ENCODE measurements at regions not wholly inside any gene's neighbourhood (a gene's known extent, or its start where the extent isn't known, plus 50 kb on each side); places are given as distances from the start of the nearest gene placed in this dataset.

DNA sequence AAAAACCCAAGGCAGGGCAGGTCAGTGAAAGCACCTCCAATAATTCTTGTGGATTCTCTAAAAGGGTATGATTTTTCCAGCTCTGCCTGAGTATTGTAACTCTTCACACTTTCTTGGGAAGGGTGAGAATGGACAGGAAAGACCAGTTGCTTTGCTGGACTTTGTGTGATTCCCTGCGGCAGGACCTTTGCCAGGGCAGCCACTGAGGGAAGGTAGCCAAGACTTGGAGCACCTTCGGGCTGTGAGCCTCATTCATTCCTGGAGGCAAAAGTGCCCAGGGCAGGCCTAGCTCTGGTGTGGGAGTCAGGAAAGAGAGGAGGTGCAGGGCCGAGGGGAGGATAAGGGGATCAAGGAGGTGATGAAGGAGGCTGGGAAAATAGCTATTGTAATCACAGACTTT, 80.2 kb downstream of the VCPKMT start:
- H3K9me3 ChIP-seq (ENCODE audit: control insufficient read depth, low read length, poor library complexity, severe bottlenecking) = no peaks in the 10 kb centered on the region
- Mint-ChIP-seq H3K4me3 (no peak overlapping the region), H3K27me3 (no peaks in the 10 kb centered on the region), H3K36me3 (ENCODE audit: low read depth) (peaks cover 5% of the 10 kb centered on the region), H3K27ac (no peak overlapping the region), H3K4me1 (peaks cover 45% of the 10 kb centered on the region)
- ATAC-seq = no peak
- DNase-seq = no peak

DNA sequence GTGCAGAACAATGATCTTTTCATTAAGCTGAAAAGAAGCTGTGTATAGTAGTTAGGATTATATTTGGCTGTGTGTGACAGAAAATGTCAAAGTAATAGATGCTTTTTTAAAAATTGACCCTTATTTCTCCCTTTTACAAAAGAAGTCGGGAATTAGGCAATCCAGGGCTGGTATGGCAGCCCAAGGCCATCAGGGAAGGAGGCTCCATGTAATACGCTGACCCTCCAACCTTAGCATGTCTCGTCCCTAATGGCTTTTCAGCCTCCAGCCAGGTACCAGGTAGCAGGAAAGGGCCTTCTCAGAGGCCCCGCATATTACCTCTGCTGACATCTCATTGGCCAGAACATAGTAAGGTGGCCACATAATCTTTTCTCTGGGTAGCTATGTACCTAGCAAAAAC, 79.7 kb downstream of the VCPKMT start:
- ATAC-seq (no peak), DNase-seq (no peak)
- Mint-ChIP-seq H3K27me3 (no peaks in the 10 kb centered on the region), H3K36me3 (ENCODE audit: low read depth) (peaks cover 5% of the 10 kb centered on the region), H3K4me3 (no peak overlapping the region), H3K27ac (no peak overlapping the region), H3K4me1 (peaks cover 49% of the 10 kb centered on the region)
- H3K9me3 ChIP-seq (ENCODE audit: control insufficient read depth, low read length, poor library complexity, severe bottlenecking) = no peaks in the 10 kb centered on the region

DNA sequence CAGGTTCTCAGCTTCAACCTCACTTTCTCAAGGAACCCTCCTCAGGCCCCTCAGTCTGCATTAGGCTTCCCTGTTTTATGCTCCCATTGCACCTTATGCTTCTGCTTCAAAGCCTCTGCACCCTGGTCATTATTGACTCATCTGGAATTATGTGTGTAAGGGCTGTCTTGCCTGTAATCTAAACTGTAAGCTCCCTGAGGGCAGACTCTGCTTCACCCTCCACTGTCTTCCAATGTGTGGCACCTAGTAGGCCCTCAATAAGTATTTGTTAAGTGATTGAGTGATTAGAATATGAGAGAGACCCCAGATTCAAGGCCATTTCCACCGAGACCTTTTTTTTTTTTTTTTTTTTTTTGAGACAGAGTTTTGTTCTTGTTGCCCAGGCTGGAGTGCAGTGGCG, 79.1 kb downstream of the VCPKMT start:
- H3K27ac Mint-ChIP-seq = peak overlapping the region; percentile 90
- H3K27me3 Mint-ChIP-seq = no peaks in the 10 kb centered on the region
- no peak for ATAC-seq
- no peaks in the 10 kb centered on the region for H3K36me3 Mint-ChIP-seq (ENCODE audit: low read depth)
- no peak for DNase-seq
- H3K4me1 Mint-ChIP-seq = peaks cover 44% of the 10 kb centered on the region
- H3K4me3 Mint-ChIP-seq = no peak overlapping the region
- no peaks in the 10 kb centered on the region for H3K9me3 ChIP-seq (ENCODE audit: control insufficient read depth, low read length, poor library complexity, severe bottlenecking)

DNA sequence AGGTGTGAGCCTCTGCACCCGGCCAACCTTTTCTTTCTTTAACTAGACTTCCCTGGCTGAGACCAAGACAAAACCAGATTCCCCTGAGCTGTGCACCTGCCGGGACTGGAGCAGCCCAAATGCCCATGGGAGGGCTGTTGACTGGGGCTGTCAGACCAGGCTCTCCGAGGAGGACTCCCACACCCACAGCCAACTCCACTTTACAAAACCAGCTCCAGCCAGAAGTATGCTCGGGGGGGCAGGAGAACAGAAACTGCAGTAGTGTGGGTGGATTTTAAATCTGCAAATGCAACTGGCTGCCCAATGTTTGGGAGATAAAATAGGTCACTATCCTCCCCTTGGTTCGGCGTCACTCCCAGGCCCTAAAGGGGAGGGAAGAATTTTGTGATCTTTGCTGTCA, 78.5 kb downstream of the VCPKMT start:
- Mint-ChIP-seq H3K27me3 (no peaks in the 10 kb centered on the region), H3K4me1 (peaks cover 42% of the 10 kb centered on the region), H3K36me3 (ENCODE audit: low read depth) (no peaks in the 10 kb centered on the region), H3K4me3 (peak overlapping the region; percentile 67), H3K27ac (peak overlapping the region; percentile 90)
- H3K9me3 ChIP-seq (ENCODE audit: control insufficient read depth, low read length, poor library complexity, severe bottlenecking) = no peaks in the 10 kb centered on the region
- ATAC-seq = no peak
- no peak for DNase-seq

DNA sequence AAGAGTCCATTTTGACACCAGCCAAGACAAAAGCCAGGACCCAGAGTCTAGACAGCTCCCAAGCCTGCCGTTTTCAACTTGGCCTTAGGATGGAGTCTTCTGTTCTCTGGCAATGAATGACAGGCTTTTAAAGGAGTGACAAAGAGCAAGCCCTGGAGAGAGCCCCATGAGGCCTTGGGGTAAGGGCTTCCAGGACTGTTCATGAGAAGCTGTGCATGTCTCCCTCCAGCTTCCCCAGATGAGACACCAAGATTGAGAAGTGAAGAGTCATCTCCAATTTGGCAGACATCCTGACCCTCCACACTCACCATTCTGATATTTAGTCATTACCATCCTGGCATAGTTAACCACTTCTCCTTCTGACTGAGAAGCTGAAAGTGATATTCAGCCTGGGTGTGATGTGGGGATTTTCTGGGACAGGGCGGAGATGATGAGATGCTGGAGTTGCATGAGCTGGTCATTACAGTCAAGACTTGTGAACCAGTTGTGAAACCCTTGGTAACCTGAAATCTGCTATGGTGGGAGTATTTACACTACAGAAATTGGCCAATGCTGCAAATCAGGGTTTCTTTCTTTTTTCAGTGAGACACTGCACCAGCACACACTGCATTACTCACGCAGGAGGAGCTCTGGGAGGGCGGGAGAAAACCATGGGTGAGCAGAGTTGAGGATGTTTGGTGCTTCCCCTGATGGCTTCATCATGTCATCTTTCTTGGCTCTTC, 77.8 kb downstream of the VCPKMT start:
- Mint-ChIP-seq H3K27ac (peak overlapping the region; percentile 90), H3K4me3 (peak overlapping the region; percentile 86), H3K36me3 (ENCODE audit: low read depth) (no peaks in the 10 kb centered on the region), H3K4me1 (peaks cover 44% of the 10 kb centered on the region), H3K27me3 (no peaks in the 10 kb centered on the region)
- H3K9me3 ChIP-seq (ENCODE audit: control insufficient read depth, low read length, poor library complexity, severe bottlenecking) = no peaks in the 10 kb centered on the region
- peak; percentile 49 for ATAC-seq
- no peak for DNase-seq

DNA sequence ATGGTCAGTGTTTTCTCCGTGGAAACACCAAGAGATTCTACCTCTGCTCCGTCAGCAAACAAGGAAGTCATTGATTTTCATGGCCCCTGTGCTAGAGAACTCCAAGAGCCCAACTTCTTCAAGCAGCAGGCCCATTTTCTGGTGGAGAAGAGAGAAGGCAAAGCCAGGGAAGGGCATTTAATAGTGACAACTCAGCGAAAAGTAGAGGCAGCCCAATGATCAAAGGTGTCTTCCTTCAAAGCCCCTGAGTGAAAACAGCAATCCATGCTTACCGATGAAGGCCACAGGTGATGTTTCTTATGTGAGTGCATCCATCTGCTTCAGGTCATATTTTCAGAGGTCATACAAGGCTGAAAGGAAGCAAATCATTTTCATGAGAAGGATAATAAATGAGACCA, 77.3 kb downstream of the VCPKMT start:
- Mint-ChIP-seq H3K27ac (peak overlapping the region; percentile 90), H3K4me1 (peaks cover 44% of the 10 kb centered on the region), H3K4me3 (peak overlapping the region; percentile 86), H3K36me3 (ENCODE audit: low read depth) (no peaks in the 10 kb centered on the region), H3K27me3 (no peaks in the 10 kb centered on the region)
- H3K9me3 ChIP-seq (ENCODE audit: control insufficient read depth, low read length, poor library complexity, severe bottlenecking) = no peaks in the 10 kb centered on the region
- no peak for ATAC-seq
- no peak for DNase-seq

DNA sequence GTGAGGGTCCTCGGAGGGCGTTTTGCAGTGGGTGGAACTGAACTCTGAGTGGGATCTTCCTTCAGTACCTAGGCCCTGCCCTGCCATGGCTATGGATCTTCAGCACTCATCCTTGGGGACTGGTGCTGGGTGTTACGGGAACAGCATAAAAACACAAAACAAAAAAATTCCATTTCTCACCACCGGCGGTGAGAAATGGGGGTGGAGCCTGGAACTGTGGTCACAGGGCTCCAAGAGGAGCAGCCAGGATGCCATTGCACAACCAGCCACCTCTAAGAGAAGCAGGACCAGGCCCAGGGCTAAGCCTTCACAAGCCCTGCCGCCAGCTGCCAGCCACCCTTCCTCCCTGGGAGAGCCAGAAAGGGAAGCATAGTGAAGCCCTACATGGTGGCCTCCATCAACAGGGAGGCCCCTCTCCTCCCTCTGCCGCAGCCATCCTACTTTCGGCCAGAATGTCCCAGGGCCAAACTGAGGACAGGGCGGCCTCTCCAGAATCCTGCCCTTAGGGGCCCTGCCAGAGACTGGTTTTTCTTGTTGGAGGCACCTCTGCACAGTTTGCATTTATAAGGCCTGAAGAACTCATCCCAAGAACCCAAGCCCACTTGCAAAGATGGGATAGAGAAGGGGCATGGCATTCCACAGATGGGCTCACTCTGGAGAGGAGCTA, 76.5 kb downstream of the VCPKMT start:
- Mint-ChIP-seq H3K36me3 (ENCODE audit: low read depth) (no peaks in the 10 kb centered on the region), H3K27ac (peak overlapping the region; percentile 90), H3K4me3 (peak overlapping the region; percentile 86), H3K4me1 (peaks cover 49% of the 10 kb centered on the region), H3K27me3 (no peaks in the 10 kb centered on the region)
- ATAC-seq = no peak
- no peaks in the 10 kb centered on the region for H3K9me3 ChIP-seq (ENCODE audit: control insufficient read depth, low read length, poor library complexity, severe bottlenecking)
- DNase-seq = no peak

DNA sequence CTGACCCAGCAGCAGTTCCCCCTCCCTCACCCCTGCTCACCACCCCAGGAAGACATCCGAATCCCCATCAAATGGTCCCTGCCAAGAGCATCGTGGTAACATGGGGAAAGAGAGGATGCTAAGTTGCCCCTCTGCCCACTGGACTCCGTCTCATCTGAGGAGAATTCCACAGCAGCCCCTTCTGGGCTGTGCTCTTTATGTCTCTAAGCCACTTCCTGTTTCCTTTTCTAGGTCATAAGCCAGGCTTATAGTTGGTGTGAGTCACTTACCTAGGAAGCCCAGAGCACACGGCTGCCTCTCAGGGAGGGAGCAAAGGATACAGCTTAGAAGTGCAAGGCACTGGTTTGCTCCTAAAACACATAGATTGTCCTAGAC, 76.0 kb downstream of the VCPKMT start:
- peak in 1 of 3 donors; percentile 29 for DNase-seq
- H3K27ac Mint-ChIP-seq = peak overlapping the region; percentile 90
- H3K36me3 Mint-ChIP-seq (ENCODE audit: low read depth) = no peaks in the 10 kb centered on the region
- H3K4me1 Mint-ChIP-seq = peaks cover 53% of the 10 kb centered on the region
- H3K4me3 Mint-ChIP-seq = peak overlapping the region; percentile 86
- ATAC-seq = peak; percentile 79
- no peaks in the 10 kb centered on the region for H3K9me3 ChIP-seq (ENCODE audit: control insufficient read depth, low read length, poor library complexity, severe bottlenecking)
- H3K27me3 Mint-ChIP-seq = no peaks in the 10 kb centered on the region

DNA sequence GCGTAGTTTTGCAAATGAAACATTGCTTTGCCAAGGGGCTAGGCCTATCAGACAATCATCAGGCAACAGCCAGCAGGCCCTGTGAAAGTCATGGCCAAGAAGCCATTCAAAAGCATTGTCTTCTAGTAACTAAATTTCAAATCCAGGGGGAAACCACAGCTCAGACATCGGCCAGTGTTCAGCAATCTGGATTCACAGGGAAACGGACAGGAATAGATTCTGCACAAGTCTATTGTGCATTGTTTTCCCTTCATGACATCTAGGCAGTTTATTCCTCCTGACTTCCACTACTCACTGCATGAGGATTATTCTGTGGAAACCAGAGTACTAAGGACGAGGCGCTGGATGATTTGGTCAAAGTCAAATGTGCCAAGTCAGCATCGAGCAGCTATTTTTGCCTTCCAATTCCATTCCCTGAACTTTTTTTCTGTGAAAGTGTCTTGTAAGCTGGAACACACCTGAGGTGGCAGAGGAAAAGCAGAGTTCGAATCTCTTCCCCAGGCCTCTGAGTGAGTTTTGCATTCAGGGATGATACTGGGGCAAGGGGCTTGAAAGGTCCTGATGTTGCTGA, 75.4 kb downstream of the VCPKMT start:
- Mint-ChIP-seq H3K4me1 (peaks cover 59% of the 10 kb centered on the region), H3K4me3 (peak overlapping the region; percentile 86), H3K27ac (peak overlapping the region; percentile 90), H3K36me3 (ENCODE audit: low read depth) (peaks cover 2% of the 10 kb centered on the region), H3K27me3 (no peaks in the 10 kb centered on the region)
- ATAC-seq = no peak
- H3K9me3 ChIP-seq (ENCODE audit: control insufficient read depth, low read length, poor library complexity, severe bottlenecking) = no peaks in the 10 kb centered on the region
- no peak for DNase-seq

DNA sequence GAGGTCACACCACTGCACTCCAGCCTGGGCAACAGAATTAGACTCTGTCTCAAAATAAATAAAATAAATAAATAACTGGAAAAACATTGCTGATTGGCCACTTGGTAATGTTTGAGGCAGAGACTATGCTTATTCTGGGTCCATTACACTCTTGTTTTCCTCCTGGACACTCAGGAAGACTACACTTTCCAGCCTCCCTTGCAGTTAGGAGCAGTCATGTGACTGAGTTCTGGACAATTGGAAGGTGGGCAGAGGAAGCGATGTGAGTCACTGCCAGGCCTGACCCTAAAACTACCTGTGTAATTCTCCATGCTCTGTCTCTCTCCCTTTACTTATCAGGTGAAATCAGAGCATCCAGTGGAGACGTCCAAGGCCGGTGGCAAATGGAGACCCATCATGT, 74.4 kb downstream of the VCPKMT start:
- H3K4me1 Mint-ChIP-seq = peaks cover 66% of the 10 kb centered on the region
- ATAC-seq (no peak), DNase-seq (no peak)
- no peak overlapping the region for H3K4me3 Mint-ChIP-seq
- peaks cover 2% of the 10 kb centered on the region for H3K36me3 Mint-ChIP-seq (ENCODE audit: low read depth)
- H3K9me3 ChIP-seq (ENCODE audit: control insufficient read depth, low read length, poor library complexity, severe bottlenecking) = no peaks in the 10 kb centered on the region
- peak overlapping the region; percentile 90 for H3K27ac Mint-ChIP-seq
- no peaks in the 10 kb centered on the region for H3K27me3 Mint-ChIP-seq

DNA sequence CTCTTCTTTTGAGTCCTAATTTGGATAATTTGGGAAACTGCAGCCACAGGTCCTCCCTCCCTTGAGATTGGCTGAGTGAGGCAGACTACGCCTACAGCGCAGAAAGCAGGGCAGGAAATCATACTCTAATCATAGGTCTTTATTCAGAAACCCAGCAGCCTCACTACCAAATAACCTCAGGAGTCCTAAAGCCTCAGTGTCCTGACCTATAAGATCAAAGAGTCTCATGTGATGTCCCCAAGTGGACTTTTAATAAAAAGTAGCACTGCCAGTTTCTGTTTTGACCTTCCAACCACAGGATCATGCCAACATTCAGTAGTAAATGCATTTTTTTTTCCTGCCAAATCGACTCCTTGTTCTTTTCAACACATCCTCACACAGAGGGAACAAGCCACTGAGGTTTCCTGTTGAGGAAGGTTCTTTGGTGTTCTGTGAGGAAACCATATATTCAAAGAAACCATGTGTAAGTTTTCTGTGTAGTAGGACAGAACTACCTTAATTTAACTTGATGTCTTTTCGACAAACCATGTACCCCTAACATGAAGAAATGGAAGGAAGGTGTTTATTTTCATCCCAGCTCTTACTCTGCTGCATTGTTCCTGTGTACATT, 72.2 kb downstream of the VCPKMT start:
- H3K4me3 Mint-ChIP-seq = peak overlapping the region; percentile 73
- peaks cover 56% of the 10 kb centered on the region for H3K4me1 Mint-ChIP-seq
- H3K27me3 Mint-ChIP-seq = no peaks in the 10 kb centered on the region
- ATAC-seq = peak; percentile 43
- H3K9me3 ChIP-seq (ENCODE audit: control insufficient read depth, low read length, poor library complexity, severe bottlenecking) = no peaks in the 10 kb centered on the region
- DNase-seq = no peak
- peaks cover 2% of the 10 kb centered on the region for H3K36me3 Mint-ChIP-seq (ENCODE audit: low read depth)
- H3K27ac Mint-ChIP-seq = peak overlapping the region; percentile 92

DNA sequence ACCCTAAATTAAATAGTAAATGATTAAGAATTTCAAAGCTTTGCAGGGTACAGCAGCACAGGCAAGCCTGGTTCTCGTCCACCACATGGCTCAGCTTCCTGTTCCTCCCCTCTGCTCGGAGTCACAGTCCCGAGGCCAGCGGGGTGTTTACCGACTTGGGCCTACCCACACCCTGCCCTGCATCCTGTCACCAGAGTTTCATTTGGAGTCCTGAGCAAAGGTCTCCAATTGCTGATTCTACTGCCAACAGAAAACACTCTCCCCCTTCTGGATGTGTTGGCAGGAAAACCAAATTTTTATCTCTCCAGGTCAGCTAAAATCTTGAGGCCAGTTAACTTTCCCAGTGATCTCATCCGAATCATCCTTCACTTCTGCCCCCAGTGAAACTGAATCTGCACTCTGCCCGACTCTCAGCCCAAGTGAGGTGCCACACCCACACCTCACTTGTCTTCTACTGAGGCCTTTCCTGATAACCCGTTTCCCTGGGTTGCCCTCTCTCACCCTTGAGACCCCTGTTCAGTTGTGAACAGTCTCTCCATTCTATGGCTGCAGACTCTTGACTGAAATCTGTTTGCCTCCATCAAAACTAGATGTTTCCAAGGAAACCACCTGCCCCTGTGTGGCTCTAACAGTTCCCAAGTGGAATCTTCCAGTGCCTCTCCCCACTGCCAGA, 71.2 kb downstream of the VCPKMT start:
- ATAC-seq = peak; percentile 79
- no peaks in the 10 kb centered on the region for H3K27me3 Mint-ChIP-seq
- H3K4me3 Mint-ChIP-seq = peak overlapping the region; percentile 74
- peaks cover 51% of the 10 kb centered on the region for H3K4me1 Mint-ChIP-seq
- DNase-seq = peak; percentile 27 to 42 (median 37)
- peak overlapping the region; percentile 92 for H3K27ac Mint-ChIP-seq
- no peaks in the 10 kb centered on the region for H3K9me3 ChIP-seq (ENCODE audit: control insufficient read depth, low read length, poor library complexity, severe bottlenecking)
- peaks cover 2% of the 10 kb centered on the region for H3K36me3 Mint-ChIP-seq (ENCODE audit: low read depth)

DNA sequence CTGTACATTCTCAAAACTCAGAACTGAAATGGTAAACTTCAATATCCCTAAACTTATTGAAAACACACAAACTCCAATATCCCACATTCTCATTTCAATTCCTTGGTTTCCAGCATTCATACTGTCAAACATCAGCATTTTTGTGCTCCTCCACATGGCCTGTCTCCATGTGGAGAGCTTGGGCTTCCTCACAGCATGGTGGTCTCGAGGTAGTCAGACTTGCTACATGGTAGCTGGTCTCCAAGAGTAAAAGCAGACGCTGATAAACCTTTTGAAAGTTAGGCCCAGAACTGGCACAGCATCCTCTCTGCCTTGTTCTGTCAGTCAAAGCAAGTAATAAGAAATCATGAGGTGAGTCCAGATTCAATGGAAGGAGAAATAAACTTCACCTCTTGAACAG, 70.5 kb downstream of the VCPKMT start:
- H3K4me3 Mint-ChIP-seq = peak overlapping the region; percentile 74

More for the DNA sequence above, 70.5 kb downstream of the VCPKMT start:
- no peaks in the 10 kb centered on the region for H3K9me3 ChIP-seq (ENCODE audit: control insufficient read depth, low read length, poor library complexity, severe bottlenecking)
- ATAC-seq = no peak
- Mint-ChIP-seq H3K27me3 (no peaks in the 10 kb centered on the region), H3K36me3 (ENCODE audit: low read depth) (peaks cover 2% of the 10 kb centered on the region), H3K4me1 (peaks cover 45% of the 10 kb centered on the region), H3K27ac (peak overlapping the region; percentile 92)
- no peak for DNase-seq

All from T-helper 17 cell (primary cell).